Mesenchymal stem cell (in vitro differentiated cells and primary cell): ENCODE measurements at regions not wholly inside any gene's neighbourhood (a gene's known extent, or its start where the extent isn't known, plus 50 kb on each side); places are given as distances from the start of the nearest gene placed in this dataset.

ENCODE experiments used
- DNase-seq: peaks from one replicate; pipeline ENCODE4 v3.0.0-alpha.2; 2013
- H2AFZ ChIP-seq: one replicate; pipeline ENCODE4 v1.6.1; 2013; ENCODE audit warnings: low read depth, mild to moderate bottlenecking, control low read depth, inconsistent platforms, low read length, moderate library complexity
- H2AK5ac ChIP-seq: 2 replicates; pipeline ENCODE4 v1.6.1; 2013; ENCODE audit warnings: low read length, moderate library complexity, mild to moderate bottlenecking, inconsistent platforms; ENCODE audit not compliant: severe bottlenecking
- H2BK120ac ChIP-seq: one replicate; pipeline ENCODE4 v1.6.1; 2013; ENCODE audit warnings: low read depth, mild to moderate bottlenecking, inconsistent platforms, low read length, moderate library complexity
- H2BK12ac ChIP-seq, 2 experiments: one replicate each; pipeline ENCODE4 v1.6.1; 2013; ENCODE audit warnings: inconsistent platforms in 2 of 2, low read length in 2 of 2, mild to moderate bottlenecking in 2 of 2, moderate library complexity in 2 of 2, control low read depth in 1 of 2
- H2BK15ac ChIP-seq: one replicate; pipeline ENCODE4 v1.6.1; 2013; ENCODE audit warnings: mild to moderate bottlenecking, low read depth, inconsistent platforms; ENCODE audit not compliant: poor library complexity, severe bottlenecking
- H2BK5ac ChIP-seq: 2 replicates; pipeline ENCODE4 v1.6.1; 2013; ENCODE audit warnings: low read depth, mild to moderate bottlenecking, low read length, control low read depth, inconsistent platforms; ENCODE audit not compliant: poor library complexity, severe bottlenecking
- H3K14ac ChIP-seq, 2 experiments: one replicate each; pipeline ENCODE4 v1.6.1; 2013; ENCODE audit warnings: inconsistent platforms in 2 of 2, low read length in 2 of 2, control low read depth in 1 of 2, mild to moderate bottlenecking in 1 of 2, moderate library complexity in 1 of 2
- H3K18ac ChIP-seq, 2 experiments: one replicate each; pipeline ENCODE4 v1.6.1; 2013; ENCODE audit warnings: inconsistent platforms in 2 of 2, low read length in 2 of 2, control low read depth in 1 of 2, low read depth in 1 of 2, mild to moderate bottlenecking in 1 of 2
- H3K23ac ChIP-seq, 2 experiments: one replicate each; pipeline ENCODE4 v1.6.1; 2013; ENCODE audit warnings: inconsistent platforms in 2 of 2, low read length in 2 of 2, mild to moderate bottlenecking in 2 of 2, moderate library complexity in 2 of 2, control low read depth in 1 of 2
- H3K27ac ChIP-seq: 2 replicates; pipeline ENCODE4 v1.5.1; 2013; ENCODE audit warnings: mild to moderate bottlenecking, moderate library complexity, low read length, control low read depth, inconsistent platforms; ENCODE audit not compliant: poor library complexity, severe bottlenecking
- H3K27me3 ChIP-seq, 2 experiments: 2 replicates each; pipeline versions ENCODE4 v1.6.1 to v1.7.0; 2013; ENCODE audit warnings: low read length in 2 of 2, mild to moderate bottlenecking in 2 of 2, moderate library complexity in 2 of 2, control low read depth in 1 of 2, inconsistent platforms in 1 of 2; ENCODE audit not compliant: control insufficient read depth in 1 of 2, insufficient read depth in 1 of 2
- H3K36me3 ChIP-seq, 2 experiments: 2 replicates each; pipeline versions ENCODE4 v1.6.1 to v1.7.0; 2013; ENCODE audit warnings: low read length in 2 of 2, control low read depth in 1 of 2, inconsistent platforms in 1 of 2, low read depth in 1 of 2, mild to moderate bottlenecking in 1 of 2; ENCODE audit not compliant: insufficient read depth in 2 of 2, control insufficient read depth in 1 of 2
- H3K4ac ChIP-seq, 2 experiments: one replicate each; pipeline ENCODE4 v1.6.1; 2013; ENCODE audit warnings: inconsistent platforms in 2 of 2, low read length in 2 of 2, mild to moderate bottlenecking in 2 of 2, moderate library complexity in 2 of 2, control low read depth in 1 of 2, low read depth in 1 of 2
- H3K4me1 ChIP-seq: 2 replicates; pipeline ENCODE4 v1.6.1; 2013; ENCODE audit warnings: low read depth, low read length, control low read depth; ENCODE audit not compliant: control insufficient read depth, insufficient read depth
- H3K4me2 ChIP-seq: 2 replicates; pipeline ENCODE4 v1.6.1; 2013; ENCODE audit warnings: low read length, mild to moderate bottlenecking, inconsistent platforms; ENCODE audit not compliant: poor library complexity, severe bottlenecking
- H3K4me3 ChIP-seq, 2 experiments: 2 replicates each; pipeline versions ENCODE4 v1.5.1 to v1.7.0; 2013; ENCODE audit warnings: low read length in 2 of 2, mild to moderate bottlenecking in 2 of 2, control low read depth in 1 of 2, low read depth in 1 of 2; ENCODE audit not compliant: insufficient read depth in 1 of 2
- H3K79me1 ChIP-seq: replicated peaks from 2 replicates; pipeline ENCODE4 v1.6.1; 2013; ENCODE audit warnings: mild to moderate bottlenecking, control low read depth, low read length, inconsistent platforms; ENCODE audit not compliant: poor library complexity, severe bottlenecking
- H3K9ac ChIP-seq: 2 replicates; pipeline ENCODE4 v1.7.0; 2013; ENCODE audit warnings: mild to moderate bottlenecking, low read length, moderate library complexity
- H3K9me3 ChIP-seq: 2 replicates; pipeline ENCODE4 v1.7.0; 2013; ENCODE audit warnings: mild to moderate bottlenecking, low read length; ENCODE audit not compliant: control insufficient read depth
- H4K8ac ChIP-seq: one replicate; pipeline ENCODE4 v1.6.1; 2013; ENCODE audit warnings: inconsistent platforms, mild to moderate bottlenecking, low read length, moderate library complexity
- H4K91ac ChIP-seq: one replicate; pipeline ENCODE4 v1.6.1; 2013; ENCODE audit warnings: mild to moderate bottlenecking, low read length, inconsistent platforms
- WGBS: methylation state at CpG from one replicate; pipeline ENCODE4 v1.1.7; 2013; ENCODE audit warnings: mixed read lengths; 5-methylcytosine and 5-hydroxymethylcytosine counted together

DNA sequence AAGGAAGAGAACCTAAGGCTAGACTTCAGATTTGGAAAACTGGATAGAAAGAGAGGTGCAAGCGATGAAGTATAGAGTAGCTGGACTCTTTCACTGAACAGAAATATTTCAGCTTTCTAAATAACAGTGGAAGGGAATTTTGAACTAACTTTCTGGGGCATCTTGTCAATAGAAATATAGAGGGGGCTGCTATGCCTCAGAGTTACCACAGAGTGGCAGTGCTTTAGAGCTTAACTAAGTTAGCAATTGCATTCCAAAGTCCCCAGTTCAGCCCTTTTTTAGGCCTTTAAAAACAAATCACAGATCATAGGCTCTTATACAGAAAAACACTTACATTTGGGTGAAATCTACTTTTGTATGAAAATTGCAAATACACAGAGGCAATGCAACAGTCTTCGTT is 154.2 kb upstream of the CDH8 start:
- Histone ChIP-seq H2BK15ac (no peak overlapping the region), H3K4ac (no peak overlapping the region), H3K27me3 (no peaks in the 10 kb centered on the region), H4K91ac (no peak overlapping the region), H3K14ac (no peak overlapping the region), H3K9me3 (no peaks in the 10 kb centered on the region), H3K18ac (no peak overlapping the region), H3K4me3 (no peak overlapping the region), H2AFZ (no peak overlapping the region), H3K27ac (no peak overlapping the region), H3K4me1 (no peaks in the 10 kb centered on the region), H3K9ac (no peak overlapping the region), H3K4me2 (no peak overlapping the region), H3K79me1 (no peaks in the 10 kb centered on the region), H2BK5ac (no peak overlapping the region), H3K23ac (no peak overlapping the region), H2BK12ac (no peak overlapping the region), H2BK120ac (no peak overlapping the region), H4K8ac (no peak overlapping the region), H2AK5ac (no peak overlapping the region), H3K36me3 (no peaks in the 10 kb centered on the region)
- WGBS = 8% methylated on average over 1 of the region's 2 CpGs
- peak; percentile 43 for DNase-seq

DNA sequence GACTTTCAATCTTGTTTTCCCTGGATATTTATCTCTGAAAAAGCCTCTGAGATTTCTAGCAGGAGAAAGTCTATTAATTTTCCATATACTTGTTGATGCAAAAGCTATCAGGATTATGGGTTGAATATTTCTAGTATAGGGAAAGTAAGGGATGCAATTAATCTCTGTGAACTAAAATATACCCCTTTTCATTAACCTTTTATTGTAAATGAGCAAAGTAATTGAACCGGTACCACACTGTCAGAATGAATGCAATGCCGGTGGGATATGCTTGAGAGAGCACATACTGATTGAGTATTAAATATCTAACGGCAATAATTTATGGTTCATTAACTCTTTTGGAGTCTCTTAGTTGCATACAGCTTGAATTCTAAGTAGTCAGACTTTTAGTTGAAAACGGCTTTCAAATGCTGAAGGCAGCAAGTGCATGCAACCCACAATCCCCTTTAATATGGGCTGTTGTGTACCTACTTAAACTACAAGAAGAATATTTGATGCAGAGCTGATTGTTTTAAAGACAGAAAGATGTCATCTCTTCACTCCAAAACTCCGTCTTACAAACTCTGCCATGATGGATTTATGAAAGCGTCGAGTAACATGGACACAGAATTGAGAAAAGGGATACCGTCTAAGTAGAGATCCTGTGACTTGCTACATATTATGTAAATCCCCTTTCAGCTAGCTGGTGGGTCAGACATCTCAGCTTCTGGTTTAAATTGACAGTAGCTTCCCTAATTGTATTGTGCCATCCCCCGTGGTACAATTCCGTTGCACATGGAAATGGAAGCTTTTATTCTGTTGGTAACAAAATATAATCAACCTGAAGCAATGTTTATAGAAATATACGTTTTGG is 141.3 kb upstream of the CDH8 start:
- 91% methylated on average over 8 of the region's 11 CpGs for WGBS
- Histone ChIP-seq H2BK120ac (no peak overlapping the region), H3K27me3 (no peaks in the 10 kb centered on the region), H2AFZ (no peak overlapping the region), H3K27ac (no peak overlapping the region), H3K4me2 (no peak overlapping the region), H3K14ac (no peak overlapping the region), H2AK5ac (no peak overlapping the region), H3K4ac (no peak overlapping the region), H3K9ac (no peak overlapping the region), H2BK12ac (no peak overlapping the region), H3K23ac (no peak overlapping the region), H3K36me3 (no peaks in the 10 kb centered on the region), H3K9me3 (no peaks in the 10 kb centered on the region), H2BK5ac (no peak overlapping the region), H2BK15ac (no peak overlapping the region), H3K79me1 (no peaks in the 10 kb centered on the region), H4K8ac (no peak overlapping the region), H3K4me1 (no peaks in the 10 kb centered on the region), H3K18ac (no peak overlapping the region), H3K4me3 (no peak overlapping the region), H4K91ac (no peak overlapping the region)
- DNase-seq = no peak

DNA sequence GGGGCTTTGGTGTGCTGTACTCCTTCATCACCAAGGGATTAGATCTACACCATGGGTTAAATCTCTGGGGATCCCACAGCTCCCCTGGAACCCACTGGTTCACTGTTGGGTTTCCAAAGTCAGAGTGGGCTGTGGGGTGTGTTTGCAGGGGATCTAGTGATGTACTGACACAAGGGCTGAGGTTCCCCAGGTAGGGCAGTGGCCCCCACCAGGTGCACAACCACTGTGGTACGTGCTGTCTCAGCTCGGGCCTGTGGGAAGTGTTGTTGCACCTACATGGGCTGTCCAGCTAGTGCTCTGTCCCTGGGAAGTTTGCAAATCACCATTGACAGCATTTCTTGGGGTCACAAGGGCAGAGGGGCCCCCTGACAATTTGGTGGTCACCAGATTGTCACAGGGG is 134.4 kb upstream of the CDH8 start:
- Histone ChIP-seq H3K4me2 (no peak overlapping the region), H3K4me1 (no peaks in the 10 kb centered on the region)

DNA sequence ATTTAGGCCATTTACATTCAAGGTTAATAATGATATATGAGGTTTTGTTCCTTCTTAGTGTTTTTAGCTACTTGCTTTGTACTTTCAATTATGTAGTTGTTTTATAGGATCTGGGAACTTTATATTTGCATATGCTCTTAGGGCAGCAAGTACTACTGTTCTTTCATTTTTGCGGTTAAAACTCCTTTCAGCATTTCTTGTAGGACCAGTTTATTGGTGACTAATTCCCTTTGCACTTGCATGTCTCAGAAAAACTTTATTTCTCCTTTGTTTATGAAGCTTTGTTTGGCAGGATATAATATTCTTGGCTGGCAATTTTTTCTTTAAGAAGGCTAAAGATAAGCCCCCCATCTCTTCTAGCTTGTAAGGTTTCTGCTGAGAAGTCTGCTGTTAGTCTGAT is 131.3 kb upstream of the CDH8 start:
- Histone ChIP-seq H3K9me3 (peaks cover 3% of the 10 kb centered on the region), H2BK120ac (no peak overlapping the region), H3K9ac (no peak overlapping the region), H3K14ac (no peak overlapping the region), H3K27me3 (no peaks in the 10 kb centered on the region), H3K4me2 (no peak overlapping the region), H2BK5ac (no peak overlapping the region), H2BK12ac (no peak overlapping the region), H4K8ac (no peak overlapping the region), H3K36me3 (no peaks in the 10 kb centered on the region), H3K4me3 (no peak overlapping the region), H3K79me1 (no peaks in the 10 kb centered on the region), H3K4me1 (no peaks in the 10 kb centered on the region), H2AK5ac (no peak overlapping the region), H3K18ac (no peak overlapping the region), H4K91ac (no peak overlapping the region), H3K4ac (no peak overlapping the region), H3K27ac (no peak overlapping the region), H2BK15ac (no peak overlapping the region), H3K23ac (no peak overlapping the region), H2AFZ (no peak overlapping the region)
- DNase-seq = no peak
- 80% methylated on average over 1 of the region's 1 CpG for WGBS

More for the DNA sequence above, 134.4 kb upstream of the CDH8 start:
- Histone ChIP-seq H3K27ac (no peak overlapping the region), H3K23ac (no peak overlapping the region), H2BK120ac (no peak overlapping the region), H4K91ac (no peak overlapping the region), H3K9me3 (peaks cover 3% of the 10 kb centered on the region), H3K27me3 (no peaks in the 10 kb centered on the region), H4K8ac (no peak overlapping the region), H2AFZ (no peak overlapping the region), H3K36me3 (no peaks in the 10 kb centered on the region), H3K79me1 (no peaks in the 10 kb centered on the region), H2BK5ac (no peak overlapping the region), H3K14ac (no peak overlapping the region), H2BK12ac (no peak overlapping the region), H2BK15ac (no peak overlapping the region), H2AK5ac (no peak overlapping the region), H3K4ac (no peak overlapping the region), H3K18ac (no peak overlapping the region), H3K9ac (no peak overlapping the region), H3K4me3 (no peak overlapping the region)
- no peak for DNase-seq
- 83% methylated on average over 2 of the region's 2 CpGs for WGBS
